ENCODE measurements at regions not wholly inside any gene's neighbourhood (a gene's known extent, or its start where the extent isn't known, plus 50 kb on each side); places are given as distances from the start of the nearest gene placed in this dataset.
A peak's percentile ranks its signal among the peaks of the same experiment; 100 is the strongest.

GRCh38 chr12:11958221-11959091, 112.3 kb upstream of the BCL2L14 start:
- TF ChIP-seq EZH2 (IDR thresholded peaks at IDR 0.05; ENCODE audit: insufficient read depth, low read length) (no peak), CTCF (IDR thresholded peaks at IDR 0.05; ENCODE audit: insufficient read depth, low read depth, low read length) (no peak)
- H3K27me3 Mint-ChIP-seq (ENCODE audit: low read depth, unreplicated experiment), result peaks cover 19% of the 10 kb centered on the region
- DNase-seq (ENCODE audit: low read depth), result peak; percentile 94
- H3K79me2 ChIP-seq (ENCODE audit: insufficient read depth, low read length), result no peaks in the 10 kb centered on the region
- H3K36me3 ChIP-seq (ENCODE audit: insufficient read depth, low read length), result no peaks in the 10 kb centered on the region
- H3K4me1 Mint-ChIP-seq (ENCODE audit: low read depth, unreplicated experiment), result peaks cover 20% of the 10 kb centered on the region
- H3K9me3 Mint-ChIP-seq (ENCODE audit: unreplicated experiment), result peaks cover 6% of the 10 kb centered on the region
- H3K27ac ChIP-seq (ENCODE audit: low read depth, low read length), result peak overlapping the region; percentile 96
- H3K36me3 Mint-ChIP-seq (ENCODE audit: low read depth, unreplicated experiment), result peaks cover 3% of the 10 kb centered on the region
- H3K9me3 ChIP-seq (ENCODE audit: insufficient read depth, low read depth, low read length), result no peaks in the 10 kb centered on the region
- peak overlapping the region; percentile 59 for H2AFZ ChIP-seq (ENCODE audit: low read depth, low read length)
- H3K4me1 ChIP-seq (ENCODE audit: insufficient read depth, low read length), result peaks cover 17% of the 10 kb centered on the region
- H3K4me2 ChIP-seq (ENCODE audit: low read length), result peak overlapping the region; percentile 82
- peak overlapping the region; percentile 82 for H3K9ac ChIP-seq (ENCODE audit: low read length)
- peak; percentile 100 for FAIRE-seq
- H3K4me3 ChIP-seq (ENCODE audit: insufficient read depth, low read depth, low read length), result peak overlapping the region; percentile 40
- H4K20me1 ChIP-seq (ENCODE audit: insufficient read depth, low read length), result no peaks in the 10 kb centered on the region
- peak overlapping the region; percentile 99 for H3K27ac Mint-ChIP-seq (ENCODE audit: unreplicated experiment)
- H3K4me3 Mint-ChIP-seq (ENCODE audit: unreplicated experiment), result no peak overlapping the region
- peaks cover 2% of the 10 kb centered on the region for H3K27me3 ChIP-seq (ENCODE audit: insufficient read depth, low read length)

GRCh38 chr12:11959117-11959823, 111.5 kb upstream of the BCL2L14 start:
- no peaks in the 10 kb centered on the region for H3K27me3 ChIP-seq (ENCODE audit: insufficient read depth, low read length)
- H3K4me1 ChIP-seq (ENCODE audit: insufficient read depth, low read length), result peaks cover 17% of the 10 kb centered on the region
- peaks cover 14% of the 10 kb centered on the region for H3K27me3 Mint-ChIP-seq (ENCODE audit: low read depth, unreplicated experiment)
- no peaks in the 10 kb centered on the region for H3K9me3 ChIP-seq (ENCODE audit: insufficient read depth, low read depth, low read length)
- H3K36me3 Mint-ChIP-seq (ENCODE audit: low read depth, unreplicated experiment), result peaks cover 4% of the 10 kb centered on the region
- no peak for FAIRE-seq
- TF ChIP-seq CTCF (IDR thresholded peaks at IDR 0.05; ENCODE audit: insufficient read depth, low read depth, low read length) (no peak), EZH2 (IDR thresholded peaks at IDR 0.05; ENCODE audit: insufficient read depth, low read length) (no peak)
- H2AFZ ChIP-seq (ENCODE audit: low read depth, low read length), result peak overlapping the region; percentile 59
- peak overlapping the region; percentile 96 for H3K27ac ChIP-seq (ENCODE audit: low read depth, low read length)
- peak overlapping the region; percentile 18 for H3K4me3 ChIP-seq (ENCODE audit: insufficient read depth, low read depth, low read length)
- H4K20me1 ChIP-seq (ENCODE audit: insufficient read depth, low read length), result no peaks in the 10 kb centered on the region
- no peaks in the 10 kb centered on the region for H3K79me2 ChIP-seq (ENCODE audit: insufficient read depth, low read length)
- no peak overlapping the region for H3K4me3 Mint-ChIP-seq (ENCODE audit: unreplicated experiment)
- H3K4me1 Mint-ChIP-seq (ENCODE audit: low read depth, unreplicated experiment), result peaks cover 20% of the 10 kb centered on the region
- peak overlapping the region; percentile 82 for H3K9ac ChIP-seq (ENCODE audit: low read length)
- H3K4me2 ChIP-seq (ENCODE audit: low read length), result peak overlapping the region; percentile 82
- H3K9me3 Mint-ChIP-seq (ENCODE audit: unreplicated experiment), result peaks cover 6% of the 10 kb centered on the region
- DNase-seq (ENCODE audit: low read depth), result peak; percentile 31
- H3K27ac Mint-ChIP-seq (ENCODE audit: unreplicated experiment), result peak overlapping the region; percentile 99
- H3K36me3 ChIP-seq (ENCODE audit: insufficient read depth, low read length), result no peaks in the 10 kb centered on the region

Data from astrocyte (in vitro differentiated cells and primary cell).